Islet of Langerhans (tissue), 1 donor: ENCODE measurements at regions not wholly inside any gene's neighbourhood (a gene's known extent, or its start where the extent isn't known, plus 50 kb on each side); places are given as distances from the start of the nearest gene placed in this dataset.
A peak's percentile ranks its signal among the peaks of the same experiment; 100 is the strongest.

Experiments used
- FAIRE-seq: peaks from one replicate; lab custom pipeline; 2011; peaks lifted over from hg19 to GRCh38; lab: Jason Lieb, UNC

- FAIRE-seq = no peak
Observed at GRCh38 chr5:81855591-81855990, 104.7 kb upstream of the SSBP2 start.

GRCh38 chr5:81854915-81855314, 104.0 kb upstream of the SSBP2 start:
- FAIRE-seq = no peak

GRCh38 chr5:81854485-81854884, 103.6 kb upstream of the SSBP2 start:
- FAIRE-seq = no peak

GRCh38 chr5:81853030-81853357, 102.1 kb upstream of the SSBP2 start:
- no peak for FAIRE-seq

GRCh38 chr5:81852291-81853029, 101.6 kb upstream of the SSBP2 start:
- FAIRE-seq = no peak

- FAIRE-seq = peak; percentile 38
Observed at GRCh38 chr5:81851481-81852178, 100.7 kb upstream of the SSBP2 start.

- no peak for FAIRE-seq
Observed at GRCh38 chr5:81850501-81851357, 99.8 kb upstream of the SSBP2 start.

GRCh38 chr5:81849770-81850367, 99.0 kb upstream of the SSBP2 start:
- FAIRE-seq = no peak

GRCh38 chr5:81848362-81848880, 97.5 kb upstream of the SSBP2 start:
- FAIRE-seq = no peak

- no peak for FAIRE-seq
Observed at GRCh38 chr5:81846301-81846700, 95.4 kb upstream of the SSBP2 start.

- FAIRE-seq = no peak
Observed at GRCh38 chr5:81843845-81844244, 92.9 kb upstream of the SSBP2 start.

GRCh38 chr5:81842795-81843398, 92.0 kb upstream of the SSBP2 start:
- peak; percentile 69 for FAIRE-seq

GRCh38 chr5:81839034-81839433, 88.1 kb upstream of the SSBP2 start:
- no peak for FAIRE-seq

- no peak for FAIRE-seq
Observed at GRCh38 chr5:81838307-81838906, 87.5 kb upstream of the SSBP2 start.

- FAIRE-seq = no peak
Observed at GRCh38 chr5:81837667-81838306, 86.9 kb upstream of the SSBP2 start.

GRCh38 chr5:81835814-81836367, 85.0 kb upstream of the SSBP2 start:
- no peak for FAIRE-seq

GRCh38 chr5:81834021-81834660, 83.2 kb upstream of the SSBP2 start:
- no peak for FAIRE-seq

- no peak for FAIRE-seq
Observed at GRCh38 chr5:81830596-81830995, 79.7 kb upstream of the SSBP2 start.

GRCh38 chr5:81829242-81829641, 78.3 kb upstream of the SSBP2 start:
- no peak for FAIRE-seq

- no peak for FAIRE-seq
Observed at GRCh38 chr5:81827500-81827899, 76.6 kb upstream of the SSBP2 start.
